ENCODE measurements at regions not wholly inside any gene's neighbourhood (a gene's known extent, or its start where the extent isn't known, plus 50 kb on each side); places are given as distances from the start of the nearest gene placed in this dataset.

GRCh38 chr7:46146454-46147255, 225.6 kb upstream of the IGFBP3 start:
- Histone ChIP-seq H3K4me1 (ENCODE audit: control insufficient read depth in 2 of 3, insufficient read depth in 2 of 3, low read depth in 1 of 3, low read length in 3 of 3) (peaks cover 0 to 5% (median 0%) of the 10 kb centered on the region in 3 donors), H3K9ac (ENCODE audit: low read length in 3 of 3) (no peak overlapping the region), H3K27me3 (ENCODE audit: control insufficient read depth, insufficient read depth, low read length) (no peaks in the 10 kb centered on the region), H3K9me3 (ENCODE audit: control insufficient read depth in 2 of 3, insufficient read depth in 1 of 3, low read length in 3 of 3) (no peaks in the 10 kb centered on the region), H3K27ac (ENCODE audit: low read depth in 2 of 2, low read length in 2 of 2) (no peak overlapping the region), H3K4me3 (ENCODE audit: low read length in 3 of 3) (no peak overlapping the region), H3K36me3 (ENCODE audit: control insufficient read depth in 2 of 3, insufficient read depth in 3 of 3, low read length in 3 of 3) (no peaks in the 10 kb centered on the region)
- intact Hi-C loops (cut with DNase I) = no loop called here
- no peak for TF ChIP-seq CTCF (IDR thresholded peaks at IDR 0.05; ENCODE audit: borderline replicate concordance, extremely low read depth, insufficient read depth)
- DNase-seq (no peak), FAIRE-seq (no peak)

GRCh38 chr7:46145412-46145811, 224.3 kb upstream of the IGFBP3 start:
- no peak for TF ChIP-seq CTCF (IDR thresholded peaks at IDR 0.05; ENCODE audit: borderline replicate concordance, extremely low read depth, insufficient read depth)
- peaks cover 0 to 5% (median 0%) of the 10 kb centered on the region in 3 donors for H3K4me1 ChIP-seq (ENCODE audit: control insufficient read depth in 2 of 3, insufficient read depth in 2 of 3, low read depth in 1 of 3, low read length in 3 of 3)
- peak in 3 of 5 donors; percentile 64 to 86 (median 78) for DNase-seq

GRCh38 chr7:46143949-46144917, 223.2 kb upstream of the IGFBP3 start:
- no peaks in the 10 kb centered on the region for H3K9me3 ChIP-seq (ENCODE audit: control insufficient read depth in 2 of 3, insufficient read depth in 1 of 3, low read length in 3 of 3)
- no peaks in the 10 kb centered on the region for H3K27me3 ChIP-seq (ENCODE audit: control insufficient read depth, insufficient read depth, low read length)
- TF ChIP-seq CTCF (IDR thresholded peaks at IDR 0.05; ENCODE audit: borderline replicate concordance, extremely low read depth, insufficient read depth) = no peak
- no peak overlapping the region for H3K9ac ChIP-seq (ENCODE audit: low read length in 3 of 3)
- intact Hi-C loops (cut with DNase I) = no loop called here
- DNase-seq (no peak), FAIRE-seq (no peak)
- no peak overlapping the region for H3K4me3 ChIP-seq (ENCODE audit: low read length in 3 of 3)
- no peak overlapping the region for H3K27ac ChIP-seq (ENCODE audit: low read depth in 2 of 2, low read length in 2 of 2)
- H3K36me3 ChIP-seq (ENCODE audit: control insufficient read depth in 2 of 3, insufficient read depth in 3 of 3, low read length in 3 of 3) = no peaks in the 10 kb centered on the region
- peaks cover 0 to 5% (median 0%) of the 10 kb centered on the region in 3 donors for H3K4me1 ChIP-seq (ENCODE audit: control insufficient read depth in 2 of 3, insufficient read depth in 2 of 3, low read depth in 1 of 3, low read length in 3 of 3)

More at GRCh38 chr7:46145412-46145811, 224.3 kb upstream of the IGFBP3 start:
- no peak for FAIRE-seq
- Histone ChIP-seq H3K36me3 (ENCODE audit: control insufficient read depth in 2 of 3, insufficient read depth in 3 of 3, low read length in 3 of 3) (no peaks in the 10 kb centered on the region), H3K9me3 (ENCODE audit: control insufficient read depth in 2 of 3, insufficient read depth in 1 of 3, low read length in 3 of 3) (no peaks in the 10 kb centered on the region), H3K27me3 (ENCODE audit: control insufficient read depth, insufficient read depth, low read length) (no peaks in the 10 kb centered on the region), H3K9ac (ENCODE audit: low read length in 3 of 3) (no peak overlapping the region), H3K4me3 (ENCODE audit: low read length in 3 of 3) (no peak overlapping the region), H3K27ac (ENCODE audit: low read depth in 2 of 2, low read length in 2 of 2) (no peak overlapping the region)
- intact Hi-C loops (cut with DNase I) = no loop called here
